CD4-positive, CD25-positive, alpha-beta regulatory T cell (primary cell): ENCODE measurements at regions not wholly inside any gene's neighbourhood (a gene's known extent, or its start where the extent isn't known, plus 50 kb on each side); places are given as distances from the start of the nearest gene placed in this dataset.
"Not testable (repeated sequence)": the region's sequence is repeated elsewhere in the genome, so short reads cannot be mapped to it uniquely, and the experiment has no call there.

ENCODE experiments used
- ATAC-seq, 2 donors: fragments of 150-1000 bp; cut with Tn5 transposase; one replicate each; pipeline ENCODE4 v1.10.0; 2021; ENCODE audit warnings: low read depth in 2 of 2, moderate number of reproducible peaks in 2 of 2, moderate library complexity in 1 of 2
- DNase-seq, 3 donors: peaks; one replicate each; pipeline versions ENCODE4 v3.0.0 to v3.0.0-alpha.2; 2012 to 2022; ENCODE audit warnings: mixed read lengths in 1 of 3
- H3K27ac ChIP-seq: one replicate; pipeline ENCODE4 v1.7.0; 2013; ENCODE audit warnings: mild to moderate bottlenecking, low read length; ENCODE audit not compliant: insufficient read depth, poor library complexity, severe bottlenecking
- H3K27me3 ChIP-seq: one replicate; pipeline ENCODE4 v1.7.0; 2013; ENCODE audit warnings: low read length; ENCODE audit not compliant: control insufficient read depth, insufficient read depth
- H3K36me3 ChIP-seq: one replicate; pipeline ENCODE4 v1.7.0; 2013; ENCODE audit warnings: mild to moderate bottlenecking, low read length, moderate library complexity; ENCODE audit not compliant: control insufficient read depth, insufficient read depth
- H3K4me1 ChIP-seq: 2 replicates; pipeline ENCODE4 v1.7.0; 2013; ENCODE audit warnings: mild to moderate bottlenecking, low read length; ENCODE audit not compliant: insufficient read depth, control insufficient read depth, poor library complexity, severe bottlenecking
- H3K4me3 ChIP-seq: one replicate; pipeline ENCODE4 v1.7.0; 2013; ENCODE audit warnings: low read depth, mild to moderate bottlenecking, low read length, moderate library complexity
- H3K9me3 ChIP-seq, 2 experiments: 1 replicate in 1 of 2; 2 replicates in 1 of 2; pipeline ENCODE4 v1.7.0; 2013; ENCODE audit warnings: low read length in 2 of 2, mild to moderate bottlenecking in 1 of 2, moderate library complexity in 1 of 2; ENCODE audit not compliant: control insufficient read depth in 2 of 2
- H3K27ac Mint-ChIP-seq, 3 donors: one replicate each; pipeline ENCODE4 v1.8.0; 2020 to 2022; ENCODE audit warnings: mild to moderate bottlenecking in 3 of 3, mixed read lengths in 3 of 3, moderate library complexity in 2 of 3
- H3K27me3 Mint-ChIP-seq: one replicate; pipeline ENCODE4 v1.8.0; 2022; ENCODE audit warnings: mild to moderate bottlenecking, mixed read lengths
- H3K36me3 Mint-ChIP-seq: one replicate; pipeline ENCODE4 v1.8.0; 2020; ENCODE audit warnings: mixed read lengths
- H3K4me1 Mint-ChIP-seq, 4 donors: one replicate each; pipeline ENCODE4 v1.8.0; 2020 to 2022; ENCODE audit warnings: mixed read lengths in 4 of 4, mild to moderate bottlenecking in 1 of 4
- H3K4me3 Mint-ChIP-seq, 4 donors: one replicate each; pipeline ENCODE4 v1.8.0; 2020 to 2022; ENCODE audit warnings: mild to moderate bottlenecking in 4 of 4, mixed read lengths in 4 of 4, moderate library complexity in 3 of 4
- H3K9me3 Mint-ChIP-seq, 7 donors: one replicate each; pipeline ENCODE4 v1.8.0; 2020 to 2022; ENCODE audit warnings: mixed read lengths in 7 of 7, mild to moderate bottlenecking in 3 of 7, moderate library complexity in 2 of 7

DNA sequence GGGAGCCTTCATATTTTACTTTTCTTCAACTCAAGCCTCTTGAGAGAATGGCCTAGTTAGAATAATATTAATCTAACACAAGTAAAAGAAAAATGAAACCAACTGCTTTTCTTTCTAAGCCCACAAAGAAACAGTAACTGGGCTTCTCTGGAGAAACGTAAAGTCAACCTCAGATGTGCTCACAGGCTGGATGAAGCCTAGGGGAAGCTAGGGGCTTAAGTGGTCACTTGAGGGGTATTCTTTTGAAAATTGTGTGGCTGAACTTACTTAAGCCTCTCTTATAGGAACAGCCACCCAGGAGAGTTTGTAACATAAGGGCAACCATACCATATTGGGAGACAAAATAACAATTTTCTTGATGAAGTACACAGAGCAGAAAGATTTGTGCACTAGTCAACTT is 279.0 kb downstream of the SPRY1 start:
- Histone ChIP-seq H3K36me3 (no peaks in the 10 kb centered on the region), H3K4me1 (no peaks in the 10 kb centered on the region), H3K27ac (no peak overlapping the region), H3K4me3 (no peak overlapping the region), H3K27me3 (no peaks in the 10 kb centered on the region), H3K9me3 (no peaks in the 10 kb centered on the region)
- Mint-ChIP-seq H3K4me1 (peaks cover 0 to 5% (median 0%) of the 10 kb centered on the region in 4 donors), H3K4me3 (no peak overlapping the region), H3K36me3 (no peaks in the 10 kb centered on the region), H3K27me3 (no peaks in the 10 kb centered on the region), H3K27ac (no peak overlapping the region), H3K9me3 (peaks cover 0 to 3% (median 0%) of the 10 kb centered on the region in 7 donors)
- no peak for ATAC-seq
- DNase-seq = no peak

- Mint-ChIP-seq H3K4me3 (no peak overlapping the region), H3K9me3 (peaks cover 0 to 3% (median 0%) of the 10 kb centered on the region in 7 donors), H3K27ac (no peak overlapping the region), H3K27me3 (no peaks in the 10 kb centered on the region), H3K36me3 (no peaks in the 10 kb centered on the region), H3K4me1 (peaks cover 0 to 5% (median 0%) of the 10 kb centered on the region in 4 donors)
- H3K27ac ChIP-seq = no peak overlapping the region
- H3K4me1 ChIP-seq = no peaks in the 10 kb centered on the region
- H3K36me3 ChIP-seq = no peaks in the 10 kb centered on the region
- no peaks in the 10 kb centered on the region for H3K27me3 ChIP-seq
- ATAC-seq (no peak), DNase-seq (no peak)
- H3K4me3 ChIP-seq = no peak overlapping the region
- no peaks in the 10 kb centered on the region for H3K9me3 ChIP-seq
Observed at GRCh38 chr4:123676071-123676889, 279.7 kb downstream of the SPRY1 start.

- no peak for ATAC-seq
- Mint-ChIP-seq H3K9me3 (peaks cover 0 to 1% (median 0%) of the 10 kb centered on the region in 7 donors), H3K36me3 (no peaks in the 10 kb centered on the region), H3K27ac (no peak overlapping the region), H3K4me1 (peaks cover 0 to 2% (median 0%) of the 10 kb centered on the region in 4 donors), H3K27me3 (no peaks in the 10 kb centered on the region), H3K4me3 (no peak overlapping the region)
- Histone ChIP-seq H3K4me1 (no peaks in the 10 kb centered on the region), H3K27ac (no peak overlapping the region), H3K36me3 (no peaks in the 10 kb centered on the region), H3K4me3 (no peak overlapping the region), H3K9me3 (no peaks in the 10 kb centered on the region), H3K27me3 (no peaks in the 10 kb centered on the region)
- no peak for DNase-seq
Observed at GRCh38 chr4:123676890-123677229, 280.3 kb downstream of the SPRY1 start.

DNA sequence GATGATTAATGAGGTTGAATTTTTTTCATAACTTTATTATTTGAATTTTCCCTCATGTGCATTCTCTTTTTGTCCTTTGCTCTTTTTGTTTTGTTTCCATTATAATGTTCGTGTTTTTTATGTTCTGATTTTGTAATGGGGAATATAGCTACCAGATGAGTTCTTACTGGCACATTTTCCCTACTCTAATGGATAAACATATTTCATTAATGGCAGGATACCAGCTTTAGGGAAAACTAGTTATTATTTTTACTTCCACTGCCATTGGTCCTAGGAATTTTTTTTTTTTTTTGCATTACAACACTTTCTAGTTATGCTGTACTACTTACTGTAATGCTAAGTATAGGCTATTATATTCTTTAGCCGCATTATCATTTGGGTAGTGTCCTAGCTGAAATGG is 286.3 kb downstream of the SPRY1 start:
- DNase-seq = no peak
- Mint-ChIP-seq H3K4me3 (no peak overlapping the region), H3K9me3 (peaks cover 0 to 8% (median 2%) of the 10 kb centered on the region in 7 donors), H3K27ac (no peak overlapping the region), H3K4me1 (no peaks in the 10 kb centered on the region), H3K36me3 (no peaks in the 10 kb centered on the region), H3K27me3 (no peaks in the 10 kb centered on the region)
- no peaks in the 10 kb centered on the region for H3K36me3 ChIP-seq
- H3K9me3 ChIP-seq = no peaks in the 10 kb centered on the region
- no peaks in the 10 kb centered on the region for H3K27me3 ChIP-seq
- H3K27ac ChIP-seq = no peak overlapping the region
- no peak overlapping the region for H3K4me3 ChIP-seq
- no peak for ATAC-seq
- no peaks in the 10 kb centered on the region for H3K4me1 ChIP-seq

GRCh38 chr4:123684937-123685336 is 288.3 kb downstream of the SPRY1 start:
- H3K36me3 ChIP-seq, H3K36me3 Mint-ChIP-seq, H3K4me3 Mint-ChIP-seq, H3K27me3 Mint-ChIP-seq, H3K27me3 ChIP-seq, H3K4me3 ChIP-seq, H3K27ac Mint-ChIP-seq, ATAC-seq, H3K9me3 ChIP-seq, H3K4me1 Mint-ChIP-seq, H3K27ac ChIP-seq, DNase-seq, H3K4me1 ChIP-seq: not testable (repeated sequence)
- peaks cover 0 to 11% (median 3%) of the 10 kb centered on the region in 7 donors for H3K9me3 Mint-ChIP-seq

GRCh38 chr4:123695531-123695930 is 298.9 kb downstream of the SPRY1 start:
- H3K4me3 ChIP-seq, H3K9me3 Mint-ChIP-seq, H3K27me3 ChIP-seq, H3K27me3 Mint-ChIP-seq, DNase-seq, H3K36me3 ChIP-seq, ATAC-seq, H3K27ac ChIP-seq, H3K9me3 ChIP-seq, H3K4me1 ChIP-seq, H3K4me1 Mint-ChIP-seq, H3K27ac Mint-ChIP-seq, H3K4me3 Mint-ChIP-seq, H3K36me3 Mint-ChIP-seq: not testable (repeated sequence)

GRCh38 chr4:123696687-123697086 is 300.1 kb downstream of the SPRY1 start:
- H3K27ac ChIP-seq = no peak overlapping the region
- no peaks in the 10 kb centered on the region for H3K9me3 ChIP-seq
- H3K4me1 ChIP-seq = no peaks in the 10 kb centered on the region
- H3K27me3 ChIP-seq = no peaks in the 10 kb centered on the region
- H3K4me3 Mint-ChIP-seq = no peak overlapping the region
- no peak overlapping the region for H3K4me3 ChIP-seq
- no peaks in the 10 kb centered on the region for H3K36me3 ChIP-seq
- no peaks in the 10 kb centered on the region for H3K4me1 Mint-ChIP-seq
- peaks cover 0 to 7% (median 0%) of the 10 kb centered on the region in 7 donors for H3K9me3 Mint-ChIP-seq
- no peaks in the 10 kb centered on the region for H3K36me3 Mint-ChIP-seq
- no peak overlapping the region for H3K27ac Mint-ChIP-seq
- ATAC-seq (no peak), DNase-seq (no peak)
- no peaks in the 10 kb centered on the region for H3K27me3 Mint-ChIP-seq

DNA sequence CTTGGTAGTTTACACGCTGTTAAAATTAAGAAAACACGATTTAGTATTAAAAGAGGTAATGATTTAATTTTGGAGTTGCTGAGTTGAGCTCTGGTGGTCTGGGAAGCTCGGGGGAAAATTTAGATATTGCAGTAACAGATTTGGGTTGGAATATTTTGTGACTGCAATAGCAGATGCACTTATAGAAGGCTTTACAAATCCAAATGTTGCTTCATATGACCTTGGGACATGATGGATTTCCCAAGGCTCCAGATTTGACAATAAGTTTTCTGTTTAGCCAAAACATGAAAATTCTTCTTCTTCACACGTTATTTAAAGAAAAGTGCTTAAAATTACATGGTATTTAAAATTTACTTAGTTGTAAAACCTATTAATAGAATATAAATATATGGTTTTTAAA is 302.0 kb downstream of the SPRY1 start:
- no peak overlapping the region for H3K4me3 ChIP-seq
- peaks cover 0 to 7% (median 0%) of the 10 kb centered on the region in 7 donors for H3K9me3 Mint-ChIP-seq
- H3K36me3 ChIP-seq = no peaks in the 10 kb centered on the region
- no peak overlapping the region for H3K4me3 Mint-ChIP-seq
- H3K27me3 ChIP-seq = no peaks in the 10 kb centered on the region
- H3K9me3 ChIP-seq = no peaks in the 10 kb centered on the region
- no peak overlapping the region for H3K27ac ChIP-seq
- no peak overlapping the region for H3K27ac Mint-ChIP-seq
- ATAC-seq (no peak), DNase-seq (no peak)
- no peaks in the 10 kb centered on the region for H3K36me3 Mint-ChIP-seq
- no peaks in the 10 kb centered on the region for H3K4me1 ChIP-seq
- no peaks in the 10 kb centered on the region for H3K27me3 Mint-ChIP-seq
- H3K4me1 Mint-ChIP-seq = no peaks in the 10 kb centered on the region
